Neural crest cell (in vitro differentiated cells): ENCODE measurements at regions not wholly inside any gene's neighbourhood (a gene's known extent, or its start where the extent isn't known, plus 50 kb on each side); places are given as distances from the start of the nearest gene placed in this dataset.

ENCODE experiments used
- DNase-seq: peaks from one replicate; pipeline ENCODE4 v3.0.0; 2021; ENCODE audit warnings: low read depth, mixed read lengths, low spot score
- H3K27ac Mint-ChIP-seq: one replicate; pipeline ENCODE4 v1.8.0; 2021; ENCODE audit warnings: mild to moderate bottlenecking, mixed read lengths; ENCODE audit not compliant: unreplicated experiment
- H3K27me3 Mint-ChIP-seq: 2 replicates; pipeline ENCODE4 v1.8.0; 2021; ENCODE audit warnings: low read depth, mild to moderate bottlenecking, mixed read lengths
- H3K36me3 Mint-ChIP-seq: 2 replicates; pipeline ENCODE4 v1.8.0; 2021; ENCODE audit warnings: low read depth, mild to moderate bottlenecking, mixed read lengths
- H3K4me1 Mint-ChIP-seq: 2 replicates; pipeline ENCODE4 v1.8.0; 2021; ENCODE audit warnings: mixed read lengths
- H3K4me3 Mint-ChIP-seq: one replicate; pipeline ENCODE4 v1.8.0; 2021; ENCODE audit warnings: mild to moderate bottlenecking, mixed read lengths
- H3K9me3 Mint-ChIP-seq: 2 replicates; pipeline ENCODE4 v1.8.0; 2021; ENCODE audit warnings: mixed read lengths
- TF ChIP-seq, protein P1 (sequence below): fragments of 200-600 bp; sonication (generic); conservative IDR thresholded peaks from 2 replicates; pipeline ENCODE4 v1.5.0; 2021; ENCODE audit warnings: antibody characterized with exemption, mild to moderate bottlenecking

DNA sequence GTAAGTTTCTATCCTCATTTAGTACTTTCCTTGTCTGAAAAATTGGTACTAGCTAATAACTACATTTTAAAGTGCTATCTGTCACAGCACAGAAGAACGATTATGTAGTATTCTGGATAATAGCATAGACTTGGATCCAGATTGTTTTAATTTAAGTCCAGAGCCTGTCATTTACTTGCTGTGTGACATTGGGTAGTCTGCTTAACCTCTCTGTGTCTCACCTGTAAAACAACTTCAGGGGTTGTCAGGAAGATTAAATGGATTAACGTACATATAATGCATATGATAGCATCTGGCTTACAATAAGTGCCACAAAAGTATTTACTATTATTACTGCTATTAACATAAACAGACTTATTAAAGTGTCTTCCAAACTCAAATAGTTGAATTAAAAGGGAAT, 1221.4 kb downstream of the GATA3 start:
- Mint-ChIP-seq H3K9me3 (no peaks in the 10 kb centered on the region), H3K27me3 (peaks cover 26% of the 10 kb centered on the region), H3K4me1 (no peaks in the 10 kb centered on the region), H3K27ac (no peak overlapping the region), H3K4me3 (no peak overlapping the region), H3K36me3 (no peaks in the 10 kb centered on the region)
- TF ChIP-seq, protein P1, sequence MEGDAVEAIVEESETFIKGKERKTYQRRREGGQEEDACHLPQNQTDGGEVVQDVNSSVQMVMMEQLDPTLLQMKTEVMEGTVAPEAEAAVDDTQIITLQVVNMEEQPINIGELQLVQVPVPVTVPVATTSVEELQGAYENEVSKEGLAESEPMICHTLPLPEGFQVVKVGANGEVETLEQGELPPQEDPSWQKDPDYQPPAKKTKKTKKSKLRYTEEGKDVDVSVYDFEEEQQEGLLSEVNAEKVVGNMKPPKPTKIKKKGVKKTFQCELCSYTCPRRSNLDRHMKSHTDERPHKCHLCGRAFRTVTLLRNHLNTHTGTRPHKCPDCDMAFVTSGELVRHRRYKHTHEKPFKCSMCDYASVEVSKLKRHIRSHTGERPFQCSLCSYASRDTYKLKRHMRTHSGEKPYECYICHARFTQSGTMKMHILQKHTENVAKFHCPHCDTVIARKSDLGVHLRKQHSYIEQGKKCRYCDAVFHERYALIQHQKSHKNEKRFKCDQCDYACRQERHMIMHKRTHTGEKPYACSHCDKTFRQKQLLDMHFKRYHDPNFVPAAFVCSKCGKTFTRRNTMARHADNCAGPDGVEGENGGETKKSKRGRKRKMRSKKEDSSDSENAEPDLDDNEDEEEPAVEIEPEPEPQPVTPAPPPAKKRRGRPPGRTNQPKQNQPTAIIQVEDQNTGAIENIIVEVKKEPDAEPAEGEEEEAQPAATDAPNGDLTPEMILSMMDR, result no peak
- DNase-seq, result no peak

DNA sequence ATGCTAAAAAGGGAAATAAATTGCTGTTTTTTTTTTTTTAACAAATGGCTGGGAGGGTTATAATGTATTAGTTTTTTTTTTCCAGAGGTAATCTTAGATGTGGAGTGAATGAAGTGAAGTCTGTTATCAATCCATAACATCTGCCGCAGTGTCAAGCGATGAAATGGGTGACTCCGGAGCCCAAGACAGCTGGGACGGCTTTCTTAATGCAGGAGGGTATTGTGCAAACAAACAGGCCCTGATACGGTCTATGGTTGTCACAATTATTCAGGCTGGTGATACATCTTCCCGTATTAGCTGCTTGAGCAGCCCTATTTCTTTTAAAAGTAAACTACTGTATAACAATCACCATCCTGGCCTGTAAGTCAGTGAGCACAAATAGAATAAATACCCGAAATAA, 1231.2 kb downstream of the GATA3 start:
- Mint-ChIP-seq H3K4me3 (no peak overlapping the region), H3K27ac (no peak overlapping the region), H3K4me1 (no peaks in the 10 kb centered on the region), H3K36me3 (no peaks in the 10 kb centered on the region), H3K27me3 (no peaks in the 10 kb centered on the region), H3K9me3 (peaks cover 2% of the 10 kb centered on the region)
- TF ChIP-seq, protein P1, result no peak
- no peak for DNase-seq

DNA sequence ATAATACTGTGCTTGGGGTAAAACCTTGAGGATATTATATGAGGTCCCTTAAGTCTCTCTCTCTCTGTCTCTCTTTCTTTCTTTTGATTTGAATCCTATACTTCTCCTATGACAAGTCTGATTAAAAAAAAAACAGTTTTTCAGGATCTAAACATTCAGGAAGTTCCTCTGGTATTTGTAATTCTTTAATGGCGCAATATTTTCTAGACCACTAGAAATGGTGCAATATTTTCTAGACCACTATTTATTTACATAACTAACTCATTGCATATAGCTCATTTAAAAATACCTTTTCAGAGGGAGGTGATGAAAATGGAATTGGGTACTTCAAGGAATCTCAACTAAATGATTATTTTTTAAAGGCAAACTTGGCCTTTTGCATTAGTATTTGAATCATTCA, 1235.3 kb downstream of the GATA3 start:
- H3K4me1 Mint-ChIP-seq, result no peaks in the 10 kb centered on the region
- H3K27me3 Mint-ChIP-seq, result peaks cover 2% of the 10 kb centered on the region
- H3K36me3 Mint-ChIP-seq, result no peaks in the 10 kb centered on the region
- no peak overlapping the region for H3K4me3 Mint-ChIP-seq
- DNase-seq, result no peak
- TF ChIP-seq, protein P1, result no peak
- no peak overlapping the region for H3K27ac Mint-ChIP-seq
- H3K9me3 Mint-ChIP-seq, result no peaks in the 10 kb centered on the region

DNA sequence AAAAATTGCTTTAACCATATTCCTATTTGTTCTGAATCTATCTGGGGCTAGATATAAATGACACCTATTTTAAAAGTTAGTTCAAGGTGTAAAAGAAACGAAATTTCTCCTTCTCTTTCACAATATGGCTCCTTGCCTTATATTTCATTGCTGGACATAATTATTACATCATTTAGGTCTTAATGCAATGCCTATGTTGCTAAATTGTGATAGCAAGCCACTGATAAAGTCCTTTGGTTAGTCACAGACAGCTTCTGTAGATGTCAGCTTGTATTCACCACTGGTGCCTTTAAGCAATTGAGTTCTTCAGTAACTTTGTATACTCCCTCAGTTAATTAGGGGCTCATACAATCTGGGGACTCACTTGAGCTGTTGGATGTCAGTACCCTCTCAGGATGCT, 1236.6 kb downstream of the GATA3 start:
- no peak for DNase-seq
- H3K4me3 Mint-ChIP-seq, result no peak overlapping the region
- TF ChIP-seq, protein P1, result no peak
- no peaks in the 10 kb centered on the region for H3K9me3 Mint-ChIP-seq
- no peaks in the 10 kb centered on the region for H3K36me3 Mint-ChIP-seq
- H3K4me1 Mint-ChIP-seq, result no peaks in the 10 kb centered on the region
- no peak overlapping the region for H3K27ac Mint-ChIP-seq
- peaks cover 5% of the 10 kb centered on the region for H3K27me3 Mint-ChIP-seq

DNA sequence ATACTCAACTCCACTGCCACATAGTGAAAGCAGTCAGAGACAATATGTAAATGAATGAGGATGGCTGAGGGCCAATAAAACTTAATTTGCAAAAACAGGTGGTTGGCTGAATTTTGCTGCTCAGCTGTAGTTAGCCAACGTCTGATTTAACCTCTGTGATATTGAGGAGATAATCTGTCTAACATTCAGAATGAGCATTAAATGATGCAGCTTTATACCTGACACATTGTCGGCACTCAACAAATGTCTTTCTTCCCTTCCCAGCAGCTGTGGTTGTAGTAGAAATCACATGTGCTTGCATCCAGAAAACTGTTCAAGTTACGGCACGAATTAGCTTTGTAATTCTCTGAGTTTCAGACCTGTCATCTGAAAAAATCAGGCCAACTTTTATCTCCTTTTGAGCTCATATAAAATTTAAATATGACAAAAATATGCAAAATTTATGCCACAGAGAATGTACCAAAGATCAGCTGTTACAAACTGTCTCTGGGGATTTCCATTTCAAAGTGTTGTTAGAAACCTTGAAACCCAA, 1239.7 kb downstream of the GATA3 start:
- Mint-ChIP-seq H3K4me1 (peaks cover 5% of the 10 kb centered on the region), H3K36me3 (no peaks in the 10 kb centered on the region), H3K9me3 (no peaks in the 10 kb centered on the region), H3K27ac (no peak overlapping the region), H3K4me3 (no peak overlapping the region), H3K27me3 (peaks cover 9% of the 10 kb centered on the region)
- no peak for DNase-seq
- TF ChIP-seq, protein P1, result no peak

DNA sequence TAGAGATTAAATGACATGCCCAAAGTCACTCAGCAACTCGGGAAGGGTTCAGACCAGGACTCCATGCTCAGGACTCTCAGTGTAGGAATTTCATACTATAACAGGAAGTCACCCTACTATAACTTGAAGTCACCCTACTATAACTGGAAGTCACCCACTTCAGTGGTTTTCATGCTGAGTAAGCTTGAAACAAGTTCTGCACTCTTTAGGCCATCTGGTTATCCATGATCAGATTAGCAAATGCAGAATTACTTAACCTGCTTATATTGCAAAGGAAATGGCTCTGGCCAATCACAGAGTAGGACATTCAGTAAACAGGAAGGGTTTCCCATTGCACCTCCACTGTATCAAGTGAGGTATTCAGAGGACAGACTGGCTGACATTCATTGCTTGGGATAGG, 1240.4 kb downstream of the GATA3 start:
- no peaks in the 10 kb centered on the region for H3K36me3 Mint-ChIP-seq
- no peaks in the 10 kb centered on the region for H3K9me3 Mint-ChIP-seq
- no peak for DNase-seq
- no peak overlapping the region for H3K27ac Mint-ChIP-seq
- no peak overlapping the region for H3K4me3 Mint-ChIP-seq
- peaks cover 9% of the 10 kb centered on the region for H3K27me3 Mint-ChIP-seq
- peaks cover 5% of the 10 kb centered on the region for H3K4me1 Mint-ChIP-seq
- TF ChIP-seq, protein P1, result no peak
